HK-2 (cell line): ENCODE measurements at regions not wholly inside any gene's neighbourhood (a gene's known extent, or its start where the extent isn't known, plus 50 kb on each side); places are given as distances from the start of the nearest gene placed in this dataset.

Source experiments
- DNase-seq: peaks from one replicate; pipeline ENCODE4 v3.0.0-alpha.2; 2018; ENCODE audit not compliant: unreplicated experiment

- DNase-seq, result no peak
These were observed 265.5 kb downstream of the NDUFS4 start for GRCh38 chr5:53825926-53826325.

DNA sequence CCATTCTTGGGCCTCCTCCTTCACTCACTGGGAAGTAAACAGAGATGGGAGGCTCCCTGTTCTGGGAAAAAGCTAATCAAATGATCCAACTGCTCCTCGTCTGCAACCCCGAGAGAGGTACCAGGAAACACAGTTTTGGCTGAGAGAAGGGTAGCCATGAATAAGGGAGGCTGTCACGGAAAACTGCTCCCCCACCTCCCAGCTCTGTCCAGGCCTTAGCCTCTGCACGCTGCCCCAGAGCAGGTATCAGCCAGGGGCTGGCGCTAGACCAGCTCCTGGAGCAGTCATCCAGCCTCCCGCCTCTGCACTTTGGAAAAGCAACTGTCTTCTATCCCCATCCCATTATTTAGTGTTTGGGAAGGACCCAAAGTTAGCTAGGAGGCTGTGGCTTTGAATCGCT lies 266.1 kb downstream of the NDUFS4 start:
- DNase-seq, result no peak

DNA sequence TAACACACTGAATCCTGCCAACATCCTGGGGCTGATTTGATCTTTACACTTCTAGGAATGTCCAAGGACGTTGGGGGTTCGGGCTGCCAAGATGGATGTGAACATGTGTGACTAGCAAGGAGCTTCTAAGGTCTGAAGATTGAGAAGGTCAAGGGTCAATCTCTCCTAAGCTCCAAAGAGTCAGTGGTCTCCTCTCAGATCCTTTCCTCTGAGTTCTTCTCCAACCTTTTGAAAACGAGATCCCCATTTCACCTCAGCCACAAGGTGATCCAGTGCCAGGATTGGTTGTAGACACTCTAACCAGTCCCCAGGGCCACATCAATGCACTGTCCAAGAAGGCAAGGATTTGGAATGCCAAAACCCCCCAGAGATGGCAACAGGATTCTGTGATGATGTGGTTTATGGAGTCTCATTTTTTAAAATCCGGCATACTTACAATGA lies 266.8 kb downstream of the NDUFS4 start:
- no peak for DNase-seq

DNA sequence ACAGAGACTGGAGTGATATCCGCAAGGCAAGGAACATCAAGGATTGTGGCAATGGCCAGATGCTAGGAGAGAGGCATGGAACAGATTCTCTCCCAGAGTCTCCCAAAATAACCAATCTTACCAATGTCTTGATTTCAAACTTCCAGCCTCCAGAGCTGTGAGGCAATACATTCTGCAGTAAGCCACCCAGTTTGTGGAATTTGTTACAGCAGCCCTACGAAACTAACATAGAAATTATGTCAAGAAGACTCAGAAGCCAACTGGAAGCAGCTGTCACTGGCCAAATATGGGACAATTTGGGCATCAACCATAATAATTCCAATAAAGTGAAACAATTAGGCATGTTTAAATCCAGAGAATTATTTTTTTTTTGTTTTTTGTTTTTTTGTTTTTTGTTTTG lies 271.1 kb downstream of the NDUFS4 start:
- DNase-seq, result no peak
